ENCODE measurements at regions not wholly inside any gene's neighbourhood (a gene's known extent, or its start where the extent isn't known, plus 50 kb on each side); places are given as distances from the start of the nearest gene placed in this dataset.

GRCh38 chr13:44755872-44756271, 179.7 kb upstream of the TSC22D1 start:
- TF ChIP-seq EZH2 (IDR thresholded peaks at IDR 0.05; ENCODE audit: borderline replicate concordance, low read depth, low read length, poor library complexity, severe bottlenecking) (no peak), CTCF (conservative IDR thresholded peaks at IDR 0.05; ENCODE audit: low read depth, low read length) (no peak)
